DOHH2 (cell line): ENCODE measurements at regions not wholly inside any gene's neighbourhood (a gene's known extent, or its start where the extent isn't known, plus 50 kb on each side); places are given as distances from the start of the nearest gene placed in this dataset.

Experiments used
- H3F3A ChIP-seq: fragments of 200-600 bp; sonication (generic), shearing (Covaris generic); 2 replicates; pipeline ENCODE4 v1.6.0; 2016; ENCODE audit warnings: antibody characterized with exemption, mild to moderate bottlenecking; ENCODE audit not compliant: control insufficient read depth, insufficient read depth
- H3K27ac ChIP-seq: fragments of 200-600 bp; sonication (generic); 2 replicates; pipeline ENCODE4 v1.5.1; 2014; ENCODE audit warnings: low read depth, mild to moderate bottlenecking, low read length, moderate library complexity
- H3K27me3 ChIP-seq: fragments of 200-600 bp; sonication (generic); 2 replicates; pipeline ENCODE4 v1.6.1; 2014; ENCODE audit warnings: mild to moderate bottlenecking, low read length, mixed read lengths; ENCODE audit not compliant: control insufficient read depth
- H3K36me3 ChIP-seq: fragments of 200-600 bp; sonication (generic); 2 replicates; pipeline ENCODE4 v1.6.1; 2014; ENCODE audit warnings: mild to moderate bottlenecking, low read length, moderate library complexity, mixed read lengths; ENCODE audit not compliant: control insufficient read depth
- H3K4me1 ChIP-seq: fragments of 200-600 bp; sonication (generic); 2 replicates; pipeline ENCODE4 v1.6.1; 2014; ENCODE audit warnings: mild to moderate bottlenecking, low read length, mixed read lengths; ENCODE audit not compliant: control insufficient read depth
- H3K4me2 ChIP-seq: fragments of 200-600 bp; sonication (generic); 2 replicates; pipeline ENCODE4 v1.6.0; 2014; ENCODE audit warnings: mild to moderate bottlenecking, low read length, moderate library complexity
- H3K4me3 ChIP-seq: fragments of 200-600 bp; sonication (generic); 2 replicates; pipeline ENCODE4 v1.5.1; 2014; ENCODE audit warnings: mild to moderate bottlenecking, low read length, mixed read lengths
- H3K79me2 ChIP-seq: fragments of 200-600 bp; sonication (generic); 2 replicates; pipeline ENCODE4 v1.6.1; 2014; ENCODE audit warnings: mild to moderate bottlenecking, low read length, mixed read lengths; ENCODE audit not compliant: control insufficient read depth
- H3K9me2 ChIP-seq: fragments of 200-600 bp; sonication (generic); replicated peaks from 2 replicates; pipeline ENCODE4 v1.6.1; 2014; ENCODE audit warnings: mild to moderate bottlenecking, low read length, mixed read lengths; ENCODE audit not compliant: control insufficient read depth
- H3K9me3 ChIP-seq: fragments of 200-600 bp; sonication (generic); 2 replicates; pipeline ENCODE4 v1.6.1; 2014; ENCODE audit warnings: antibody characterized with exemption, low read length, mixed read lengths; ENCODE audit not compliant: control insufficient read depth, insufficient read depth
- H4K20me1 ChIP-seq: fragments of 200-600 bp; sonication (generic); 2 replicates; pipeline ENCODE4 v1.6.0; 2014; ENCODE audit warnings: low read depth, mild to moderate bottlenecking, antibody characterized with exemption, low read length, moderate library complexity; ENCODE audit not compliant: control insufficient read depth, insufficient read depth
- CTCF ChIP-seq: fragments of 200-600 bp; sonication (generic); IDR thresholded peaks from one replicate; pipeline ENCODE4 v1.5.1; 2014; ENCODE audit warnings: antibody characterized with exemption, mild to moderate bottlenecking, low read depth, low read length; ENCODE audit not compliant: poor library complexity, severe bottlenecking
- EZH2phosphoT487 ChIP-seq: fragments of 200-600 bp; sonication (generic); IDR thresholded peaks from 2 replicates; pipeline ENCODE4 v1.6.1; 2017; ENCODE audit warnings: borderline replicate concordance, mild to moderate bottlenecking, antibody characterized with exemption, low read length, moderate library complexity, mixed read lengths

- H3K4me3 ChIP-seq = no peak overlapping the region
- H3K4me2 ChIP-seq = no peak overlapping the region
- no peaks in the 10 kb centered on the region for H3K36me3 ChIP-seq
- H3F3A ChIP-seq = no peaks in the 10 kb centered on the region
- no peaks in the 10 kb centered on the region for H3K9me2 ChIP-seq
- H4K20me1 ChIP-seq = no peaks in the 10 kb centered on the region
- H3K79me2 ChIP-seq = no peaks in the 10 kb centered on the region
- H3K9me3 ChIP-seq = no peaks in the 10 kb centered on the region
- no peak overlapping the region for H3K27ac ChIP-seq
- TF ChIP-seq EZH2phosphoT487 (no peak), CTCF (no peak)
- H3K27me3 ChIP-seq = no peaks in the 10 kb centered on the region
- H3K4me1 ChIP-seq = no peaks in the 10 kb centered on the region
Observed at GRCh38 chr1:163512349-163512989, 190.7 kb downstream of the NUF2 start.

GRCh38 chr1:163523375-163524029 lies 201.7 kb downstream of the NUF2 start:
- Histone ChIP-seq H3K79me2 (no peaks in the 10 kb centered on the region), H3K4me1 (no peaks in the 10 kb centered on the region), H3K4me3 (no peak overlapping the region), H3K27me3 (no peaks in the 10 kb centered on the region), H3F3A (no peaks in the 10 kb centered on the region), H3K36me3 (no peaks in the 10 kb centered on the region), H4K20me1 (no peaks in the 10 kb centered on the region), H3K27ac (no peak overlapping the region), H3K9me3 (no peaks in the 10 kb centered on the region), H3K4me2 (no peak overlapping the region), H3K9me2 (no peaks in the 10 kb centered on the region)
- TF ChIP-seq CTCF = no peak
- TF ChIP-seq EZH2phosphoT487 = no peak

GRCh38 chr1:163528710-163529348 lies 207.1 kb downstream of the NUF2 start:
- Histone ChIP-seq H3K36me3 (no peaks in the 10 kb centered on the region), H3K4me1 (no peaks in the 10 kb centered on the region), H3K9me2 (no peaks in the 10 kb centered on the region), H3F3A (no peaks in the 10 kb centered on the region), H3K9me3 (no peaks in the 10 kb centered on the region), H3K4me2 (no peak overlapping the region), H3K27me3 (no peaks in the 10 kb centered on the region), H3K79me2 (no peaks in the 10 kb centered on the region), H3K27ac (no peak overlapping the region), H3K4me3 (no peak overlapping the region), H4K20me1 (no peaks in the 10 kb centered on the region)
- TF ChIP-seq CTCF (peak; percentile 42), EZH2phosphoT487 (no peak)
